ENCODE measurements at regions not wholly inside any gene's neighbourhood (a gene's known extent, or its start where the extent isn't known, plus 50 kb on each side); places are given as distances from the start of the nearest gene placed in this dataset.
A peak's percentile ranks its signal among the peaks of the same experiment; 100 is the strongest.
"Not testable (repeated sequence)": the region's sequence is repeated elsewhere in the genome, so short reads cannot be mapped to it uniquely, and the experiment has no call there.

DNA sequence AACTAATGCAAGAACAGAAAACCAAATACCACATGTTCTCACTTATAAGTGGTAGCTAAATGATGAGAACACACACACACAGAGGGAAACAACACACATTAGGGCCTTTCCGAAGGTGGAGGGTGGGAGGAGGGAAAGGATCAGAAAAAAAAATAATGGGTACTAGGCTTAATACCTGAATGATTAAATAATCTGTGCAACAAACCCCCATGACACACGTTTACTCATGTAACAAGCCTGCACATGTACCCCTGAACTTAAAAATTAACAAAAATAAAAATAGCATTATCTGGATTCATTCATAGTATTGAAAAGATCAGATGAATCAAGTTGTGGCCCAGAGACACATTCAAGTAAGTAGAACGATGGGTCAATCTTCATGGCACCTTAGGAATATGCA, 159.5 kb upstream of the POT1 start:
- no peak for DNase-seq

DNA sequence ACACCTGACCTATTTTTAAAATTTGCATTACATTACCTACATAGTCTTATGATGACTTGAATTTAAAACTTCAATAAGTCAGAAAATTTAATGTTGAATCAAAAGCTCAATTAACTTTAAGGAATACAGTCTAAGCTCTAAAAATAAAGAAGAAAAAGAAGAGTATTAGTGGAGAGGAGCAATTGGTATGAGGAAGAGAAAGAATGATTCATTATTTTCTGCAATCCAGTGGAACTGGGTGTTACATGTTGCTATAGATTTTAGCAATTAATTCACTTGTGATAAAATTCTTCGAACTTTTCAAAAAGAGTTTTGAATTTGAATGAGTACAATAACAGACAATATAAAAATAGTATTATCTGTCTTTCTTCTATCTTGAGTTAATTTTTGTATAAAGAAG, 158.9 kb upstream of the POT1 start:
- DNase-seq: no peak

DNA sequence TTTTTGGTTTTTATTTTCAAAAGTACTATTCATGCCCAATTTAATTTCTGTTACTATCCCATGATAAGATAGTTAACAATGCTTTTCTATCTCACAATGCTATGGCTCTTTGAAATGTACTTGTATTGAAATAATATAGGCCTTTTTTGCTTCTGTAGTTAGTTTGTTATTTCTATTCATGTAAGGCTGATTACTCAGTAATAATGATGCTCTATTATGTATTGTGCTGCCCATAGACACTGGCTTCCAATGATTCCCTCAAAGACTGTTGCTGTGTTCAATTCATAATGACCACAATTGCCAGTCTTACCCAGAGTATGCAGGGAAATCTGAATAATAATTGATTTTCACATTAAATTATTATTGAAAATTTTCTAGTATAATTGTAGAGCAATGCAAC, 155.5 kb upstream of the POT1 start:
- no peak for DNase-seq

DNA sequence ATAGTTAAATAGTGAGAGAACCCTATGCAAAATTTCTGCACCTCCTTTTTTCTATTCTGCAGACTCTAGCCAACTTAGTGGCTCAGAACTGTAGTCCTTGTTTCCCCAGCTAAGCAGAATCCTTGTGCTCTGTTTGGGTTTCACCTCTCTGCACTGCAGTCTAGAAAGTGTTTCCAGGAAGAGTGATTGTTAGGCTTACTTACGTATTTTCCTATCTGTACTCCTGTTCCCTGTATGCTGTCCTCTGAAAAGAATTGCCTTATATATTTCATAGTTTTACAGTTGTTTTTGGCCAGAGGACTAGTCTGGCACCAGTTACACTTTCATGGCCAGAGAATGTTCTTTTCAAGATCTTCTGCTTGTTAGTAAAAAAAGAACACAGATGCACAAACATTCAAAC, 154.6 kb upstream of the POT1 start:
- DNase-seq: no peak

DNA sequence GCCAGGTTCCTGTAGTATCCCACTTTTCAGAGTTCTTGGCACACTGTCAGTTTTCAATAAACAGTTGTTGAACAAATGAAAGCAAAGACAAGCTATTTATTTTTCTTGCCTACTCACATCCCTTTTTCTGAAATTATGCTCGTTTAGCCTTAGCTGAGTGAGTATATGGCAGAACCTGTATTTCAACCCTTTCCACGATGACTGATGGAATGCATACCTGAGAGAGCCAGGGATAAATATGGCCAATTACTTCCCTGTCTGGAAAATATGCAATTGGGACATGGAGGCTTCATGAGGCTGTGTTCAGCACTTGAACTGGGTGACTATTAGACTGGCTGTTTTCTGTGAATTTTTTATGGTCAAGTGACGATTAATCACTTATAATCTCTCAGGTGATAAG, 144.5 kb upstream of the POT1 start:
- peak; percentile 18 for DNase-seq

DNA sequence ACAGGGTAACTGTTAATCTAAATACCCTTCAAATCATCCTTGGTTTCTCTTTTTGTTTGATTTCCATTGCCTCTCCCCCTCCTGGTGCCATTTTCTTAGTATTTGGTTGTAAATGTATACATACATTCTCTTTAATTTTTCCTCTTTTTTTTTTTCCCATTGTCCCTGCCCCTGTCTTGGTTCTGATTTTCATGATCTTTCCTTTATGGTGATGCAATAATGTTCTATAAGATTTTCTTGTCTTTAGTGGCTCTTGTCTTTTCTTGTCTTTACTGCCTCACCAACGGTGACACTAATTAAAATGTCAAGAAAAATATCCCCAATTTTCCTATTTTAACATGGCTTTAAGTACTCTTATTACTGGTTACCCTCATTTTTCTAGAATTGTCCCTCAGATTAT, 135.9 kb upstream of the POT1 start:
- DNase-seq: no peak

DNA sequence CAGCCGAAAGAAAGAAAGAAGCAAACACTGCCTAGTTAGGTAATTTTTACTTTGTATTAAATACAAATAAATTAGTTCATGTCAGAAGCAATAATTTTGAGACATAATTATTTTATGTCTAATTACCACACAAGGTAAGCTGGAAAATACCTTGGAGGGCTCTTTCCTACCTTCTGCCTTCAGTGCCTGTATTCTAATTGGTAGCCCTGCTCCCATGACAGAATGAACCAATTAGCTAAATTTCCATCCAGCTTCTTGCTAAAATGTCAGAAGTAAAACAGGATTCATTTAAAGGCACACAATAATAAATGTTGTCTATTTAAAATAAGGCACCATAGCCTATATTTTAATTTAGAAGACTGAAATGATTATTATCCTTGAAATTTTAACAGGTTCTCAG, 135.4 kb upstream of the POT1 start:
- no peak for DNase-seq

DNA sequence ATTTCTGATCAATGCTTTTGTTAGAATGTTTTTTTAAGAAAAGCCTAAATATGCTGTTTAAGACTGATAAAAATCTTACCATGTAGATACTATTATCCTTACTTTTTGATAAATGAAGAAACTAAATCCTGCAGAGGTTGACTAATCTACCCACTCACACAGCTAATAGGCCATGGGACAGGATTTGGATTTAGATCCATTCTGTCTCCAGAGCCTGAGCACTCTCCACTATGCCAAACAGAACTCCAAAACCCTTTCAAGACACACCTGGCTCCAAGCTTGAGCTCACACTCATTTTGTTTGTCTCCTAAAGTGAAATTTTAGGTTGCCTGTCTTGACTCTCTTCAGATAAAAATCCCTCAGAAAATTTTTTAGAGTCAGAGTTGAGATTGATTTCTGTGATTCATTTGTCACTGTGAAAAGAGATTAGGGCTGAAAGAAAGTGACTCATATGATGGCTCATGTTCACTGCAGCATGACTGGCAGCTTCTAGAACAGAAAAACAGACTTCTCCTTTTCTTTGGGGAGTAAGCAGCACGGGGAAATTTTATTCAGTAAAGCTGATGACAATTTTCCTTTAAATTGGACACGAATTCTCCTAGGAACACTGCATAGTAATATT, 132.3 kb upstream of the POT1 start:
- DNase-seq: no peak

DNA sequence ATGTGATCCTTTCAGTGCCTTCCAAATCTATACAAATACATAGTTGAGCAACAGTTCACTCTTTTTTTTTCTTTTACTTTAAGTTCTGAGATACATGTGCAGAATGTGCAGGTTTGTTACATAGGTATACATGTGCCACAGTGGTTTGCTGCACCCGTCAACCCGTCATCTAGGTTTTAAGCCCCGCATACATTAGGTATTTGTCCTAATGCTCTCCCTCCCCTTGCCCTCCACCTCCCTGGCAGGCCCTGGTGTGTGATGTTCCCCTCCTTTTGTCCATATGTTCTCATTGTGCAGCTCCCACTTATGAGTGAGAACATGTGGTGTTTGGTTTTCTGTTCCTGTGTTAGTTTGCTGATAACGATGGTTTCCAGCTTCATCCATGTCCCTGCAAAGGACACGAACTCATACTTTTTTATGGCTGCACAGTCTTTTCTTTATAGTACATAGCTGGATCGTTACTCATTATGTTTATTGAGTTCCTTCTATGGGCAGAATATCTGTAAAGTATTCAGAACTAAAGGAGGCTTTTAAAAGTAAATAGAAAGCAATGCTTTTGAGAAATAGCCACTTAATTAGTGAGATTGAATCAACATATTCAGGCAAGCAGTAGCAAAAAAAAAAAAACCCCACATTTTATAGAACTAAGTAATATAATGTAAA, 131.6 kb upstream of the POT1 start:
- not testable (repeated sequence) for DNase-seq

DNA sequence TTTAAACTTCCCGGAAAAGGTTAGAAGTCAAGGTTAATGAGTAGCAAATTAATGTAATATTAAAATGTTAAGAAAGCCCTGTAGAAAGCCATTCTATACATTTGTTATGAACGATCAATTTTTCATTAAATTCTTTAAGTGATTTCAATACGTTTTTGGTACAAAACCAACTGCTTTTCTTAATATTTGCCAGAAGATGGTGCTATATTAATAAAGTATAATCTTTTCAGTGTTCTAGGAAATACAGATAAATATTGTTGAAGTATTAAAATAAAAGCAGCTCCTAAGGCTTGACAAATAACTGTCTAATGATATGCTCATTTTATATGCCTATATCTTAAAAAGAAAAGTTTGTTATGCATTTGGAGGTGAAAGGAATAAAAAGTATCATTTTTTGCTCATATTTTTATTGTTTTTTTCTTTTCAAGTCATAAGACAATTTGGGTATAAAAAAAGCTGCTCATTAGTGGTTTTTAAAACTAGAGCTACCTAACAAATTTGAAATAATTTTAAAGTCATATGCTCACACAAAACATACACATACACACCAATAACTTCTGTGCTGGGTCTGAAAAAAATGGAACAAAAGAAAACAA, 130.3 kb upstream of the POT1 start:
- DNase-seq: peak; percentile 58

DNA sequence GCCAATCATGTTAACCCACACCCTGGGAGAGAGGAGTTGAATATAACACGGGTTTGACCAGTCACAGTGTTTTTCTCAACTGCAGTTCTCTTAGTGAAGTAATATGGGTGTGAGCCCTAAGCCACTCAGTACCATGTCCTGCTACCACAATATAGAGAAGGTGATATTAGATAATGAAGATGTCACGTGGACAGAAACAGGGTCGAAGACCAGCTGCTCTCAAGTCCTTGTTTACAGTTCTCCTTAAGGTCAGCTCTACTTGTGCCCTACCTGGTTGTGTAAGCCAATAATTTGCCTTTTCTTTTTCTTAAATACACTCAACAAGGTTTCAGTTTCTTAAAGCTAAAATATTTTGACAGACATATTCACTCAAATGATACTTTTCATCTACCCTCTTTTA, 128.3 kb upstream of the POT1 start:
- no peak for DNase-seq

DNA sequence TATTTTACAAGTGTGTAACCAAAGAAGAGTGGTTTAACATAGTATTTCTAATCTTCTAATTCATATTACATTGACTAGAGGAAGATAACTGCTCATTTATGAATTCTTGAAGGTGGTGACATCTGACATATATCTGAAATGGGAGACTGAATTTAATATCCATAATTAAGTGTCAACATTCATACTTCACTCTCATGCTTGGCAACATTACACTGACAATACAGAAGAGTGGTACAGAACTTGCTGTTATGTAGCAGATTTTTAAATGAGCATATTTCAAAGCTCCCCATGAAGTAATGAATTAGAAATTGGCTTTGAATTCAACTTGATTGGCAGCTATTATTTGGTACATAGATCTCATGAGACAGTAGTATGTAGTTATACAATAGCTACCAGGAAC, 125.8 kb upstream of the POT1 start:
- no peak for DNase-seq

DNA sequence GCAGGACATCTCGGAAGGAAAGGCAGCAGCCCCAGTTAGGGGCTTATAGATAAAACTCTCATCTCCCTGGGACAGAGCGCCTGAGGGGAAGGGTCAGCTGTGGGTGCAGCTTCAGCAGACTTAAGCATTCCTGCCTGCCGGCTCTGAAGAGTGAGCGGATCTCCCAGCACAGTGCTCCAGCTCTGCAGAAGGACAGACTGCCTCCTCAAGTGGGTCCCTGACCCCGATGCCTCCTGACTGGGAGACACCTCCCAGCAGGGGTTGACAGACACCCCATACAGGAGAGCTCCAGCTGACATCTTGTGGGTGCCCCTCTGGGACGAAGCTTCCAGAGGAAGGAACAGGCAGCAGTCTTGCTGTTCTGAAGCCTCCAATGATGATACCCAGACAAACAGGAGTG, 117.1 kb upstream of the POT1 start:
- no peak for DNase-seq

DNA sequence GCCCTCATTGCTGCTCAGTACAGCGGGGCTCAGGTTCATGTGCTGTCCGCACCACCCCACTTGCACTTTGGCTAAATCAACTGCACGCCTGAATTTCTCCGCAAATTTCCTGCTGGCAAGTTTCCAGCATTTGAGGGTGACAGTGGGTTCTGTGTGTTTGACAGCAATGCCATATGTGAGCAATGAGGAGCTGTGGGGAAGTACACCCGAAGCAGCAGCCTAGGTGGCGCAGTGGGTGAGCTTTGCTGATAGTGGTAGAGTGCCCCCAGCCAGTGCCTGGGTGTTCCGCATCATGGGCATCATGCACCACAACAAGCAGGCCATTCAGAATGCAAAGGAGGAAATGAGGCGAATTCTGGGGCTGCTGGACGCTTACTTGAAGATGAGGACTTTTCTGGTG, 103.9 kb upstream of the POT1 start:
- no peak for DNase-seq

DNA sequence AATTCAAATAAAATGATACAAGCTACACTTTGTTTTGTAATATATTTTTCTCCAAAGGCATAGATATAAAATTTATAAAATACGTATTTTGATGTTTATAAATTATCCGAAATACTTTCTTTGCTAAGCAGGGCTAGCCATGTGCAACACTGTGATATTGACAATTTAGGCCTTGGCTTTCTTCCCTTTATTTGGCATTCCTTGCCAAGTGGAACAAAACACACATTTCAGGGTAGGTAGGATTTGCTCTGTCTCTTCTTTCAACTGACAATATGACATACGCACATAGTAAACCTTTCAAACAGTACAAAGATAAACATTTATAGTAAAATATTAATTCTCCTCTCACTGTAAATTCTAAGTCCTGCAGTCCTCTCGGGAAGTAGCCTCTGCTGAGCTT, 103.3 kb upstream of the POT1 start:
- DNase-seq: no peak

DNA sequence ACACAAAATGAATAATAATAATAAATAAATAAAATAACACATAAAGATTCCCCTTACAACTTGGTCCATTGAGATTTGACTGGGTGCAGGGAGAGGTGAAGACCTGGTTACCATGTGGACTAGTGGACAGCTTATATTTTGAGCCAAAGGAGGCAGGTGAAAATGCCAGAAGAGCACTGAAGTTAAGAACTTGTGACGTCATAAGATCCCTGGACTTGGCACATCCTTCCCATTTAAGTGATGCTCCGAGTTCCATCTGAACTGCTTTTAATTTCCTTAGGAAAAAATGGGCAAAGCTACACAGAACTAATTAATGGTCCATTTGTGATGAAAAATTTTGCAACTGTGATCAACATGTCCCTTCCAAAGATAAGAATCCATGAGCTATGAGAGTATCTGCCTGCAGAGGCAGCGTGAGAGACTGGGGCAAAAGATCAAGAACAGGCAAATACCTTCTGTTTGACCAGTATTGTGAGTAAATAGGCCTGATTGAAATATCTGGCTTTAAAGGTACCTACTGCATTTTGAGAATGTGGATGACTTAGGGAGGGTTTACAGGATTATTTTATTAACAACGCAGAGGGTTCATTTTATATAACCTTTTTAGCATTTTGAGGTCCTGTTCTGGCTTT, 101.2 kb upstream of the POT1 start:
- no peak for DNase-seq

DNA sequence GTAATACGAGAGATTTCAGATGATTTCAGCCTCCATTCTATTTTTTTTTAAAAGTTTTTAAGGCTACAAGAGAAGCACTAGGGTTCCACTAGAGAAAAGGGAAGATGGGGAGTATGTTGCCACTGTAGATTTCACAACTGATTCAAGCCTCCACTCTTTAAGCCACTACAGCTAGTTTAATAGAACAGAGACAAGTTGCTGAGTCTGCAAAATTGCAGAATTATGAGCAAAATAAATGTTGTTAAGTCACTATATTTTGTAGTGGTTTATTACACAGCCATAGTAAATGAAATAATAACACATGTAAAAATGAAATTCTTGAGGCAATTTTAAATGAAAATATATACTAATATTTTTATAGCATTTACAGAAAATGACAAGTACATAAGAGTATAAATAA, 96.0 kb upstream of the POT1 start:
- DNase-seq: no peak

DNA sequence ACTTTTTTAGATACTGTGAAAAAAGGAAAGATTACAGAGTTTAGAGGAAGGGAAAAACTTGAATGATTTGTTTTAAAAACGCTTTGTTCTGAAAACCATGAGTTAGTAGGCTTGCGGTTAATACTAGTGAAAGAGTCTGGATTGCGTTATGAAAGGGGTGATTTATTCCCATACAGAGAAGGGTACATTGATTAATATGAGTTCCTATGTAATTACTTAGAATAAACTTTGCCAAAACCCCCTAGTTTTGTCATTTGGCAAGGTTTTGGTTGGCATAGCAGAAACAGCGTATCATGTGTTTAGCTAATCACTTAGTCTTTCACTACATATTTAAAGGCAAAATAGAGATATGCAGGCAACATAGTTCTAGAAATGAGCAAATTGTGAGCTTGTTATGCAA, 91.2 kb upstream of the POT1 start:
- no peak for DNase-seq

DNA sequence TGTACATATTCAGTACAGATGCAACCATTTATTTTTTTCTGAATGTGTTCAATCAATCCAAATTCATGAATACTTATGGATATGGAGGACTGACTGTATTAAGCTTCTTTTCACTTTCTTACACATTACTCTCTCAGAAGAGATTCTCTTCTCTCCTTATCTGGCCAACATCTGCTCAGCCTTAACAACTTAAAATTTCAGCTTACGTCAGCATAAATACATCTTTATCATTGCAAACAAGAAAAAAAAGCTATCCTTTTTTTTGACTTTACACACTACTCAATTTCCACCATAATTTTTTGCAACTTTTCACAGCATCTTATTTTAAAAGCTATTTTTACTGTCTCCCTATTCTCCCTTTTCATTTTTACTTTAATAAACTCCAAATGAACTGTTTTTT, 80.9 kb upstream of the POT1 start:
- no peak for DNase-seq

DNA sequence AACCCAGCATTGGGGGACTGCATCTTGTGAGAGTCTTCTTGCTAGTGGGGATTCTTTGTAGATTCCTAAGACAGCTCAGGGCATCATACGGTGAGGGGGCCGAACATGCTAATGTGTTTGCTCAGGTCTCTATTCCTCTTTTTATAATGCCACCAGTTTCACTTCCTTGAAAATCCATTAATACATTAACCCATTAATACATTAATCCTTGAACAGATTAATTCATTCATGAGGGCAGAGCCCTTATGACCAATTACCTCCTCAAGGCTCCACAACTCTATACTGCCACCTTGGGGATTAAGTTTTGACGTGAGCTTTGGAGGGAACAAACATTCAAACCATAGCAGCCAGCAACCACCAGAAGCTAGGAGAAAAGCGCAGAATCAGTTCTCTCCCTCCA, 67.2 kb upstream of the POT1 start:
- DNase-seq: no peak

DNA sequence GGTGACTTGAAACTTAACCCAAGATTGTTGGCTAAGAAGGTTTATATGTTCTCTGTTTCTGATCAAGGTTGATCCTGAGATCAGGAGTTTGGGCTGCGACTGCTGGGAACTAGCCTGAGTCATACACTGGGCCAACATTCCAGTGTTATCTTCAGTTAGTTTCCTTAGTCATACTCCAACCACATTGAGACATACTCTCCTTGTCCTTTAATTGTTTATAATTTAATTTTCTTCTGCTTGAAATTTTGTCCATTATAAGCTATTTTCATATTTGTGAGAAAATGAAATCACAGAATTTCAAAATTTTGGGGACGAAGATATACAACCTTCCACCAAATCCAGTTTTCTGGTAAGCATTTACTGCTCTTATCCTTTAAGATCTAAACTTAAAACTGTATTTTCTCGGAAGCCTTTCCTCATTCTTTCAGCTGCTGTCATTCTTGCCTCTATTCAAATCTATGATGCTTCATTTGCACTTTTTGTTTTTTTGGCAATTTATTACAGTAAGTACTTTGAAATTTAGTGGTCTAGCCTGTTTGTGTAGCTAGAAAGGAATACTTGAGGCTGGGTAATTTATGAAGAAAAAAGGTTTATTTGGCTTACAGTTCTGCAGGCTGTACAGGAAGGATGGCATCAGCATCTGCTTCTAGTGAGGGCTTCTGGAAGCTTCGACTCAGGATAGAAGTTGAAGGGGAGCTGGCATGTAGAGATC, 63.4 kb upstream of the POT1 start:
- no peak for DNase-seq

DNA sequence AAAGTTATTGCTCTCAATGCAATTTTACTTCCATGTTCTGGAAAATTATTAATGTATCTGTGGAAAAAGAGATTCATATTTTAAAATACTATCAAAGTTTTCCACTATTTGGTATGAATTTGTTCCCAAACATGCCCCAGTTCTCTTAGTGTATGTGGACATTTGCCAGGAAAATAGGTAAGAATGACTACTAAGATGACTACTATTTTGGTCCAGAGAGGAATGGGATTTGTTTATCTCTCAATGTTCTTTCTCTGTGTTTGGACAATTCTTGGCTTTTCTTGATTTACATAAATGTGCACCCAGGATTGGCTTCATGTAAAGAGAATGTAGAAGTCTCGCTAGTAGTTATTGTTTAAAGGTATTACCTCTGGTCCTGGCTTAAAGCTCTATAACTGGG, 60.3 kb upstream of the POT1 start:
- no peak for DNase-seq

All from NCI-H1105 treated with DMSO at 0.1 percent for 48 hours (cell line).